ENCODE measurements at regions not wholly inside any gene's neighbourhood (a gene's known extent, or its start where the extent isn't known, plus 50 kb on each side); places are given as distances from the start of the nearest gene placed in this dataset.

- no peak for TF ChIP-seq CEBPB (IDR thresholded peaks at IDR 0.05)
- no peak for TF ChIP-seq CREB1 (IDR thresholded peaks at IDR 0.05; ENCODE audit: low read depth)
- no peak for TF ChIP-seq EP300 (IDR thresholded peaks at IDR 0.05; ENCODE audit: borderline replicate concordance)
- TF ChIP-seq FOXM1 (IDR thresholded peaks at IDR 0.05; ENCODE audit: borderline replicate concordance, low read depth) = no peak
Measured at GRCh38 chr12:126268222-126268621, 1203.0 kb downstream of the AACS start.

- TF ChIP-seq YY1 (IDR thresholded peaks at IDR 0.05; ENCODE audit: low read depth) = no peak
- no peak for TF ChIP-seq EGR1 (IDR thresholded peaks at IDR 0.05)
- TF ChIP-seq ZBTB7A (IDR thresholded peaks at IDR 0.05; ENCODE audit: low read depth) = no peak
- TF ChIP-seq, protein P1, sequence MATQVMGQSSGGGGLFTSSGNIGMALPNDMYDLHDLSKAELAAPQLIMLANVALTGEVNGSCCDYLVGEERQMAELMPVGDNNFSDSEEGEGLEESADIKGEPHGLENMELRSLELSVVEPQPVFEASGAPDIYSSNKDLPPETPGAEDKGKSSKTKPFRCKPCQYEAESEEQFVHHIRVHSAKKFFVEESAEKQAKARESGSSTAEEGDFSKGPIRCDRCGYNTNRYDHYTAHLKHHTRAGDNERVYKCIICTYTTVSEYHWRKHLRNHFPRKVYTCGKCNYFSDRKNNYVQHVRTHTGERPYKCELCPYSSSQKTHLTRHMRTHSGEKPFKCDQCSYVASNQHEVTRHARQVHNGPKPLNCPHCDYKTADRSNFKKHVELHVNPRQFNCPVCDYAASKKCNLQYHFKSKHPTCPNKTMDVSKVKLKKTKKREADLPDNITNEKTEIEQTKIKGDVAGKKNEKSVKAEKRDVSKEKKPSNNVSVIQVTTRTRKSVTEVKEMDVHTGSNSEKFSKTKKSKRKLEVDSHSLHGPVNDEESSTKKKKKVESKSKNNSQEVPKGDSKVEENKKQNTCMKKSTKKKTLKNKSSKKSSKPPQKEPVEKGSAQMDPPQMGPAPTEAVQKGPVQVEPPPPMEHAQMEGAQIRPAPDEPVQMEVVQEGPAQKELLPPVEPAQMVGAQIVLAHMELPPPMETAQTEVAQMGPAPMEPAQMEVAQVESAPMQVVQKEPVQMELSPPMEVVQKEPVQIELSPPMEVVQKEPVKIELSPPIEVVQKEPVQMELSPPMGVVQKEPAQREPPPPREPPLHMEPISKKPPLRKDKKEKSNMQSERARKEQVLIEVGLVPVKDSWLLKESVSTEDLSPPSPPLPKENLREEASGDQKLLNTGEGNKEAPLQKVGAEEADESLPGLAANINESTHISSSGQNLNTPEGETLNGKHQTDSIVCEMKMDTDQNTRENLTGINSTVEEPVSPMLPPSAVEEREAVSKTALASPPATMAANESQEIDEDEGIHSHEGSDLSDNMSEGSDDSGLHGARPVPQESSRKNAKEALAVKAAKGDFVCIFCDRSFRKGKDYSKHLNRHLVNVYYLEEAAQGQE (IDR thresholded peaks at IDR 0.05; ENCODE audit: low read depth) = no peak
- no peak for TF ChIP-seq TCF12 (IDR thresholded peaks at IDR 0.05; ENCODE audit: low read depth)
Measured at GRCh38 chr12:126271159-126271558, 1205.9 kb downstream of the AACS start.

- TF ChIP-seq FOXM1 (IDR thresholded peaks at IDR 0.05; ENCODE audit: borderline replicate concordance, low read depth) (no peak), EP300 (IDR thresholded peaks at IDR 0.05; ENCODE audit: borderline replicate concordance) (no peak), EGR1 (IDR thresholded peaks at IDR 0.05) (no peak), MAX (IDR thresholded peaks at IDR 0.05) (no peak), TEAD4 (IDR thresholded peaks at IDR 0.05) (no peak)
- TF ChIP-seq, protein P1 (IDR thresholded peaks at IDR 0.05; ENCODE audit: low read depth) = no peak
Measured at GRCh38 chr12:126282691-126283090, 1217.5 kb downstream of the AACS start.

GRCh38 chr12:126286203-126286602 lies 1221.0 kb downstream of the AACS start:
- TF ChIP-seq, protein P1 (IDR thresholded peaks at IDR 0.05; ENCODE audit: low read depth) = no peak
- no peak for TF ChIP-seq ZBTB7A (IDR thresholded peaks at IDR 0.05; ENCODE audit: low read depth)
- no peak for TF ChIP-seq NFIC (IDR thresholded peaks at IDR 0.05)
- TF ChIP-seq MAX (IDR thresholded peaks at IDR 0.05) = no peak
- no peak for TF ChIP-seq EP300 (IDR thresholded peaks at IDR 0.05; ENCODE audit: borderline replicate concordance)
- no peak for TF ChIP-seq RAD21 (IDR thresholded peaks at IDR 0.05; ENCODE audit: low read depth)
- no peak for TF ChIP-seq TAF1 (IDR thresholded peaks at IDR 0.05; ENCODE audit: low read depth)
- TF ChIP-seq YY1 (IDR thresholded peaks at IDR 0.05; ENCODE audit: low read depth) = no peak
- TF ChIP-seq TEAD4 (IDR thresholded peaks at IDR 0.05) = no peak
- TF ChIP-seq CEBPB (IDR thresholded peaks at IDR 0.05) = no peak
- no peak for TF ChIP-seq CREB1 (IDR thresholded peaks at IDR 0.05; ENCODE audit: low read depth)
- no peak for TF ChIP-seq TCF12 (IDR thresholded peaks at IDR 0.05; ENCODE audit: low read depth)
- no peak for TF ChIP-seq EGR1 (IDR thresholded peaks at IDR 0.05)
- TF ChIP-seq USF1 (IDR thresholded peaks at IDR 0.05) = no peak
- TF ChIP-seq FOXM1 (IDR thresholded peaks at IDR 0.05; ENCODE audit: borderline replicate concordance, low read depth) = no peak

- TF ChIP-seq CREB1 (IDR thresholded peaks at IDR 0.05; ENCODE audit: low read depth) (no peak), RAD21 (IDR thresholded peaks at IDR 0.05; ENCODE audit: low read depth) (no peak), TEAD4 (IDR thresholded peaks at IDR 0.05) (no peak), EGR1 (IDR thresholded peaks at IDR 0.05) (no peak), FOXM1 (IDR thresholded peaks at IDR 0.05; ENCODE audit: borderline replicate concordance, low read depth) (no peak), TAF1 (IDR thresholded peaks at IDR 0.05; ENCODE audit: low read depth) (no peak), ZBTB7A (IDR thresholded peaks at IDR 0.05; ENCODE audit: low read depth) (no peak), YY1 (IDR thresholded peaks at IDR 0.05; ENCODE audit: low read depth) (no peak), USF1 (IDR thresholded peaks at IDR 0.05) (no peak), NFIC (IDR thresholded peaks at IDR 0.05) (no peak), EP300 (IDR thresholded peaks at IDR 0.05; ENCODE audit: borderline replicate concordance) (no peak)
- TF ChIP-seq, protein P1 (IDR thresholded peaks at IDR 0.05; ENCODE audit: low read depth) = no peak
Measured at GRCh38 chr12:126290456-126290855, 1225.2 kb downstream of the AACS start.
